GM10266 (cell line): ENCODE measurements at regions not wholly inside any gene's neighbourhood (a gene's known extent, or its start where the extent isn't known, plus 50 kb on each side); places are given as distances from the start of the nearest gene placed in this dataset.

Experiments
- DNase-seq: peaks from one replicate; pipeline ENCODE4 v3.0.0; 2012; ENCODE audit errors: extremely low spot score
- CTCF ChIP-seq: IDR thresholded peaks from 2 replicates; pipeline ENCODE4 v1.5.1; 2012; ENCODE audit warnings: mild to moderate bottlenecking, low read depth; ENCODE audit not compliant: control insufficient read depth, insufficient read depth; ENCODE audit errors: missing control alignments

- TF ChIP-seq CTCF: no peak
Measured at GRCh38 chr17:70683936-70684335, 514.6 kb downstream of the KCNJ2 start.

GRCh38 chr17:70687421-70687820, 518.1 kb downstream of the KCNJ2 start:
- DNase-seq: no peak
- TF ChIP-seq CTCF: no peak

More at GRCh38 chr17:70683936-70684335, 514.6 kb downstream of the KCNJ2 start:
- DNase-seq: no peak

- no peak for DNase-seq
- TF ChIP-seq CTCF: no peak
Measured at GRCh38 chr17:70691150-70691549, 521.8 kb downstream of the KCNJ2 start.

- no peak for TF ChIP-seq CTCF
- DNase-seq: no peak
Measured at GRCh38 chr17:70699408-70699807, 530.1 kb downstream of the KCNJ2 start.

- no peak for TF ChIP-seq CTCF
Measured at GRCh38 chr17:70702683-70703255, 533.4 kb downstream of the KCNJ2 start.

GRCh38 chr17:70709596-70709995, 540.3 kb downstream of the KCNJ2 start:
- no peak for DNase-seq

More at GRCh38 chr17:70702683-70703255, 533.4 kb downstream of the KCNJ2 start:
- DNase-seq: no peak

More at GRCh38 chr17:70709596-70709995, 540.3 kb downstream of the KCNJ2 start:
- no peak for TF ChIP-seq CTCF
